Astrocyte (in vitro differentiated cells and primary cell): ENCODE measurements at regions not wholly inside any gene's neighbourhood (a gene's known extent, or its start where the extent isn't known, plus 50 kb on each side); places are given as distances from the start of the nearest gene placed in this dataset.

Experiments used
- DNase-seq: peaks from one replicate; pipeline ENCODE4 v3.0.0-alpha.2; 2010; ENCODE audit warnings: low read depth
- FAIRE-seq: peaks from 2 replicates; lab custom pipeline; 2011; peaks lifted over from hg19 to GRCh38; lab: Jason Lieb, UNC
- H2AFZ ChIP-seq: 2 replicates; pipeline ENCODE4 v1.6.0; 2012; ENCODE audit warnings: low read depth, low read length, inconsistent platforms
- H3K27ac ChIP-seq: 2 replicates; pipeline ENCODE4 v1.5.1; 2011; ENCODE audit warnings: low read depth, low read length, inconsistent platforms
- H3K27me3 ChIP-seq: 2 replicates; pipeline ENCODE4 v1.6.0; 2011; ENCODE audit warnings: low read length, inconsistent platforms; ENCODE audit not compliant: insufficient read depth
- H3K36me3 ChIP-seq: 2 replicates; pipeline ENCODE4 v1.5.1; 2011; ENCODE audit warnings: low read length, inconsistent platforms; ENCODE audit not compliant: insufficient read depth
- H3K4me1 ChIP-seq: 2 replicates; pipeline ENCODE4 v1.5.1; 2011; ENCODE audit warnings: low read length, inconsistent platforms; ENCODE audit not compliant: insufficient read depth
- H3K4me2 ChIP-seq: 2 replicates; pipeline ENCODE4 v1.6.0; 2012; ENCODE audit warnings: low read length, inconsistent platforms
- H3K4me3 ChIP-seq: 2 replicates; pipeline ENCODE4 v1.5.1; 2011; ENCODE audit warnings: low read depth, mild to moderate bottlenecking, low read length, inconsistent platforms; ENCODE audit not compliant: insufficient read depth
- H3K79me2 ChIP-seq: 2 replicates; pipeline ENCODE4 v1.6.0; 2012; ENCODE audit warnings: mild to moderate bottlenecking, low read length, inconsistent platforms; ENCODE audit not compliant: insufficient read depth
- H3K9ac ChIP-seq: 2 replicates; pipeline ENCODE4 v1.6.0; 2012; ENCODE audit warnings: mild to moderate bottlenecking, low read length, inconsistent platforms
- H3K9me3 ChIP-seq: 2 replicates; pipeline ENCODE4 v1.5.1; 2012; ENCODE audit warnings: low read depth, mild to moderate bottlenecking, low read length, inconsistent platforms; ENCODE audit not compliant: insufficient read depth
- H4K20me1 ChIP-seq: 2 replicates; pipeline ENCODE4 v1.6.0; 2012; ENCODE audit warnings: low read length, inconsistent platforms; ENCODE audit not compliant: insufficient read depth
- H3K27ac Mint-ChIP-seq: one replicate; pipeline ENCODE4 v1.8.0; 2021; ENCODE audit warnings: mild to moderate bottlenecking, mixed read lengths; ENCODE audit not compliant: unreplicated experiment
- H3K27me3 Mint-ChIP-seq: one replicate; pipeline ENCODE4 v1.8.0; 2021; ENCODE audit warnings: low read depth, mixed read lengths; ENCODE audit not compliant: unreplicated experiment
- H3K36me3 Mint-ChIP-seq: one replicate; pipeline ENCODE4 v1.8.0; 2021; ENCODE audit warnings: low read depth, mixed read lengths; ENCODE audit not compliant: unreplicated experiment
- H3K4me1 Mint-ChIP-seq: one replicate; pipeline ENCODE4 v1.8.0; 2021; ENCODE audit warnings: low read depth, mixed read lengths; ENCODE audit not compliant: unreplicated experiment
- H3K4me3 Mint-ChIP-seq: one replicate; pipeline ENCODE4 v1.8.0; 2021; ENCODE audit warnings: mild to moderate bottlenecking, moderate library complexity, mixed read lengths; ENCODE audit not compliant: unreplicated experiment
- H3K9me3 Mint-ChIP-seq: one replicate; pipeline ENCODE4 v1.8.0; 2021; ENCODE audit warnings: mild to moderate bottlenecking, mixed read lengths; ENCODE audit not compliant: unreplicated experiment
- CTCF ChIP-seq: IDR thresholded peaks from 2 replicates; pipeline ENCODE4 v1.5.1; 2011; ENCODE audit warnings: low read depth, mild to moderate bottlenecking, inconsistent platforms, low read length, moderate library complexity; ENCODE audit not compliant: insufficient read depth
- EZH2 ChIP-seq: IDR thresholded peaks from 2 replicates; pipeline ENCODE4 v1.6.1; 2012; ENCODE audit warnings: mild to moderate bottlenecking, low read length, inconsistent platforms; ENCODE audit not compliant: insufficient read depth

GRCh38 chr2:152822676-152823075, 104.3 kb downstream of the ARL6IP6 start:
- Mint-ChIP-seq H3K27me3 (peaks cover 2% of the 10 kb centered on the region), H3K36me3 (no peaks in the 10 kb centered on the region), H3K9me3 (no peaks in the 10 kb centered on the region), H3K27ac (no peak overlapping the region), H3K4me3 (no peak overlapping the region), H3K4me1 (no peaks in the 10 kb centered on the region)
- DNase-seq (no peak), FAIRE-seq (no peak)
- Histone ChIP-seq H3K27ac (no peak overlapping the region), H3K27me3 (no peaks in the 10 kb centered on the region), H3K79me2 (no peaks in the 10 kb centered on the region), H4K20me1 (no peaks in the 10 kb centered on the region), H3K4me1 (no peaks in the 10 kb centered on the region), H3K36me3 (no peaks in the 10 kb centered on the region), H3K9ac (no peak overlapping the region), H3K4me2 (no peak overlapping the region), H3K4me3 (no peak overlapping the region), H3K9me3 (no peaks in the 10 kb centered on the region), H2AFZ (no peak overlapping the region)
- no peak for TF ChIP-seq CTCF
- TF ChIP-seq EZH2, result no peak

GRCh38 chr2:152820048-152820447, 101.6 kb downstream of the ARL6IP6 start:
- Histone ChIP-seq H4K20me1 (no peaks in the 10 kb centered on the region), H3K36me3 (no peaks in the 10 kb centered on the region), H3K9ac (no peak overlapping the region), H3K4me2 (no peak overlapping the region), H3K79me2 (no peaks in the 10 kb centered on the region), H3K4me1 (no peaks in the 10 kb centered on the region), H3K9me3 (no peaks in the 10 kb centered on the region), H3K27ac (no peak overlapping the region), H2AFZ (no peak overlapping the region), H3K27me3 (no peaks in the 10 kb centered on the region), H3K4me3 (no peak overlapping the region)
- Mint-ChIP-seq H3K36me3 (no peaks in the 10 kb centered on the region), H3K27ac (no peak overlapping the region), H3K4me3 (no peak overlapping the region), H3K27me3 (peaks cover 2% of the 10 kb centered on the region), H3K4me1 (peaks cover 7% of the 10 kb centered on the region), H3K9me3 (no peaks in the 10 kb centered on the region)
- no peak for DNase-seq
- FAIRE-seq, result no peak
- TF ChIP-seq CTCF (no peak), EZH2 (no peak)

GRCh38 chr2:152815634-152816257, 97.3 kb downstream of the ARL6IP6 start:
- Histone ChIP-seq H3K79me2 (no peaks in the 10 kb centered on the region), H3K9ac (no peak overlapping the region), H2AFZ (no peak overlapping the region), H3K36me3 (no peaks in the 10 kb centered on the region), H3K27ac (no peak overlapping the region), H3K4me1 (no peaks in the 10 kb centered on the region), H3K9me3 (no peaks in the 10 kb centered on the region), H3K4me3 (no peak overlapping the region), H3K4me2 (no peak overlapping the region), H4K20me1 (no peaks in the 10 kb centered on the region), H3K27me3 (no peaks in the 10 kb centered on the region)
- Mint-ChIP-seq H3K9me3 (peaks cover 10% of the 10 kb centered on the region), H3K27me3 (peaks cover 2% of the 10 kb centered on the region), H3K36me3 (no peaks in the 10 kb centered on the region), H3K4me1 (peaks cover 15% of the 10 kb centered on the region), H3K27ac (no peak overlapping the region), H3K4me3 (no peak overlapping the region)
- no peak for TF ChIP-seq CTCF
- TF ChIP-seq EZH2, result no peak
- FAIRE-seq (no peak), DNase-seq (peak; percentile 16)
